ENCODE measurements at regions not wholly inside any gene's neighbourhood (a gene's known extent, or its start where the extent isn't known, plus 50 kb on each side); places are given as distances from the start of the nearest gene placed in this dataset.

DNA sequence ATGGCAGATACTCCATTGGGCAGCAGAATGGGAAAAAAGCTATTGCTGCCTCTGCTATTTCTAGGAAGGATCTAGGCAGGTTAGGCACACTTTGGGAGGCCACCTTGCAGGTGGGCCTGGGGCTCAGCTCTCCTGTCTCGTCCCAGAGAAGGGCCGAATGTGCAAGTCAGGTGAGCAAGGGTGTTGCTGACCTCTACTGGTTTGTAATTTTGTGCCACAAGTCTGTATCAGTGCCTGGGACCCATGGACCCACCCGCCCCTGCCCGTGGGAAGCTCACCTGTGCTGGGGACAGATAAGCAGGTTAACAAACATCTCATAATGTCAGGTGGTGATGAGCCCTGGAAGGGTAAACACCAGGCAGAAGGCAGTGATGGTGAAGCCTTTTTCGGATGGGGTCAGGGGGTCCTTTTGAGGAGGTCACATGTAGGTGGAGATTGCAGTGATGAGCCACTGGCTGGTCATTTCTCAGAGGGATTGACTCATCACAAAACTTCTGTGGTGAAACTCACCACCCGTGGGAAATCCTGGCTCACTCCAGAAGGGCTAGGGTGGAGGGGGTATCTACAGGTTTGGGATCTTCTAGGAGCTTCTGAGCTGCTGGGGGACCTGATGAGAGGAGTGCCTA, 161.3 kb downstream of the KLF13 start:
- intact Hi-C loops (cut with DNase I) = loop anchor here (5.0 to 10.0 kb wide), 4 partner anchors 51 to 286 kb away; partner anchors contain the start of gene KLF13
- Histone ChIP-seq H3K9me3 (no peaks in the 10 kb centered on the region), H3K27me3 (no peaks in the 10 kb centered on the region), H3K4me1 (peaks cover 5 to 22% of the 10 kb centered on the region in 2 donors), H3K27ac (peak overlapping the region in 2 of 3 donors; percentile 27 to 34), H3K36me3 (no peaks in the 10 kb centered on the region), H3K4me3 (replicated peaks in 1 of 3) (no peak overlapping the region)
- WGBS, 2 donors = 65 to 68% methylated on average over 6 of the region's 6 CpGs
- no peak for TF ChIP-seq POLR2A (IDR thresholded peaks at IDR 0.05)
- TF ChIP-seq, protein P1, sequence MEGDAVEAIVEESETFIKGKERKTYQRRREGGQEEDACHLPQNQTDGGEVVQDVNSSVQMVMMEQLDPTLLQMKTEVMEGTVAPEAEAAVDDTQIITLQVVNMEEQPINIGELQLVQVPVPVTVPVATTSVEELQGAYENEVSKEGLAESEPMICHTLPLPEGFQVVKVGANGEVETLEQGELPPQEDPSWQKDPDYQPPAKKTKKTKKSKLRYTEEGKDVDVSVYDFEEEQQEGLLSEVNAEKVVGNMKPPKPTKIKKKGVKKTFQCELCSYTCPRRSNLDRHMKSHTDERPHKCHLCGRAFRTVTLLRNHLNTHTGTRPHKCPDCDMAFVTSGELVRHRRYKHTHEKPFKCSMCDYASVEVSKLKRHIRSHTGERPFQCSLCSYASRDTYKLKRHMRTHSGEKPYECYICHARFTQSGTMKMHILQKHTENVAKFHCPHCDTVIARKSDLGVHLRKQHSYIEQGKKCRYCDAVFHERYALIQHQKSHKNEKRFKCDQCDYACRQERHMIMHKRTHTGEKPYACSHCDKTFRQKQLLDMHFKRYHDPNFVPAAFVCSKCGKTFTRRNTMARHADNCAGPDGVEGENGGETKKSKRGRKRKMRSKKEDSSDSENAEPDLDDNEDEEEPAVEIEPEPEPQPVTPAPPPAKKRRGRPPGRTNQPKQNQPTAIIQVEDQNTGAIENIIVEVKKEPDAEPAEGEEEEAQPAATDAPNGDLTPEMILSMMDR (IDR thresholded peaks at IDR 0.05) = no peak
- DNase-seq = no peak

GRCh38 chr15:31488437-31489204, 162.0 kb downstream of the KLF13 start:
- H3K36me3 ChIP-seq = no peaks in the 10 kb centered on the region
- DNase-seq = peak; percentile 59
- H3K4me1 ChIP-seq = peaks cover 5 to 22% of the 10 kb centered on the region in 2 donors
- 28 to 34% methylated on average over 6 to 7 of the region's 7 CpGs for WGBS, 2 donors
- no peak overlapping the region for H3K4me3 ChIP-seq (replicated peaks in 1 of 3)
- H3K27me3 ChIP-seq = no peaks in the 10 kb centered on the region
- peak overlapping the region in 2 of 3 donors; percentile 27 to 34 for H3K27ac ChIP-seq
- H3K9me3 ChIP-seq = no peaks in the 10 kb centered on the region
- no peak for TF ChIP-seq POLR2A (IDR thresholded peaks at IDR 0.05)
- TF ChIP-seq, protein P1 (IDR thresholded peaks at IDR 0.05) = peak; percentile 84 to 99 (median 94)
- intact Hi-C loops (cut with DNase I) = loop anchor here (5.0 to 10.0 kb wide), 4 partner anchors 51 to 286 kb away; partner anchors contain the start of gene KLF13

DNA sequence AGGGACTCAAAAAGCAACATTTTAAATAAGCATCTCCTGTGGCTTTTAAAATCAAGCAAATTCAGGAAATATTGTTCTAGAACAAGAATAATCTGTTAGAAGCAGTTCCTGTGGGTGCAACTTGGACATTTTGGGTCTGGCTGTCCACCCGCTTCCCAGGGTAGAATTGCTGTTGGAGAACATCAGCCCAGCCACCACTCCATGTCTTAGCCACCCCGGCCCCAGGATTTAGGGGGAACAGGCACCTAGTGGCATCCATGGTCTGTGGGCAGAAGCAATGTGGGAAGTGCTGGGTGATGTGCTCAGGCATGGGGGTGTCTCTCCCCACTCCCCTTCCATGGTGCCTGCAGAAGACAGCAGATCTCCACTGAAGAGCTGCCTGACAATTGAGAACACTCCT, 162.6 kb downstream of the KLF13 start:
- 65 to 79% methylated on average over 2 of the region's 2 CpGs for WGBS, 2 donors
- H3K36me3 ChIP-seq = no peaks in the 10 kb centered on the region
- no peak for DNase-seq
- intact Hi-C loops (cut with DNase I) = loop anchor here (5.0 to 10.0 kb wide), 4 partner anchors 52 to 287 kb away; partner anchors contain the start of gene KLF13
- H3K4me1 ChIP-seq = peaks cover 5 to 22% of the 10 kb centered on the region in 2 donors
- H3K9me3 ChIP-seq = no peaks in the 10 kb centered on the region
- TF ChIP-seq, protein P1 (IDR thresholded peaks at IDR 0.05) = no peak
- TF ChIP-seq POLR2A (IDR thresholded peaks at IDR 0.05) = no peak
- H3K4me3 ChIP-seq (replicated peaks in 1 of 3) = no peak overlapping the region
- H3K27ac ChIP-seq = peak overlapping the region in 1 of 3 donors; percentile 12
- H3K27me3 ChIP-seq = no peaks in the 10 kb centered on the region

DNA sequence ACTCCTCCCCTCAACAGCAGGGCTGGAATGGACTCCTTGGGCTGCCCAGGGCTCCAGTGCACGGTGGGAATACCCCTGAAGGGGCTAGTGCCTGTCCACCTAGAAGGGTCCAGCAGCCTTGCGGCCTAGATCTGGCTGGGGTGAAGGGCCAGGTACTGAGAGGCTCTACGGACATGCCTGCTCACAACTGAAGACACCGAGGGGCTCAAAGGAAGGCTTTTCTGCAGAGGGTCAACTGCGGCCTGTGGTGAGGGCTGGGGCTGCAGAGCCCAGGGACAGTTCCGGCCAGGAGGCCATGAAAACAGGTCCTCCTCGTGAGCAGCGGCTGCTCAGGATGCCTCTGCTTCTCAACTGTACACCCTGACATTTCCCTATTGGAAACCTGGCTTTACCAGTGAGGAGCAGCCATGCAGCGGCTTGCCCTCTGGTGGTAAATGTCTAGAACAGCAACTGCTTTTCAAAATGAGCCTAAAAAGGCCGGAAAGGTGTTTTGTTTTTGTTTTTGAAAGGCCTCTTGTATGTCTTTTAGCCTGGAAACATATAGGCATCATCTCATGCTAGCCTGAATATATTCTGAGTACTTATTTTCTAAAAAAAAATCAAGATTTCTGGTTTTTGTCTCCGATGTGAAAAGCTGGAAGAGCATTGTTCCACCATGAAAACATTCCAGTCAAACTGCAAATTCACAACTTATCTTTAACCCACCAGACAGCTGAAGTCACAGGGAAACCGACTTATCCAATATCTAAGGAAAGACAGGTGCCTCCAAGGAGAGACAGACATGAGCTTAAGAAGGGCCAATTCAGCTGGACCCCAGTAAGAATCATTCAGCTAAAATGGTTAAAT, 163.4 kb downstream of the KLF13 start:
- TF ChIP-seq, protein P1 (IDR thresholded peaks at IDR 0.05) = peak; percentile 82 to 89 (median 85)
- TF ChIP-seq POLR2A (IDR thresholded peaks at IDR 0.05) = no peak
- Histone ChIP-seq H3K4me3 (replicated peaks in 1 of 3) (no peak overlapping the region), H3K4me1 (peaks cover 5 to 22% of the 10 kb centered on the region in 2 donors), H3K36me3 (no peaks in the 10 kb centered on the region), H3K9me3 (no peaks in the 10 kb centered on the region), H3K27me3 (no peaks in the 10 kb centered on the region), H3K27ac (no peak overlapping the region)
- intact Hi-C loops (cut with DNase I) = loop anchor here (5.0 to 10.0 kb wide), 4 partner anchors 53 to 288 kb away; partner anchors contain the start of gene KLF13
- WGBS, 2 donors = 30 to 39% methylated on average over 9 to 11 of the region's 12 CpGs
- DNase-seq = peak; percentile 28 to 39

Measured in thyroid gland (tissue), 4 donors.